ENCODE measurements at regions not wholly inside any gene's neighbourhood (a gene's known extent, or its start where the extent isn't known, plus 50 kb on each side); places are given as distances from the start of the nearest gene placed in this dataset.

DNA sequence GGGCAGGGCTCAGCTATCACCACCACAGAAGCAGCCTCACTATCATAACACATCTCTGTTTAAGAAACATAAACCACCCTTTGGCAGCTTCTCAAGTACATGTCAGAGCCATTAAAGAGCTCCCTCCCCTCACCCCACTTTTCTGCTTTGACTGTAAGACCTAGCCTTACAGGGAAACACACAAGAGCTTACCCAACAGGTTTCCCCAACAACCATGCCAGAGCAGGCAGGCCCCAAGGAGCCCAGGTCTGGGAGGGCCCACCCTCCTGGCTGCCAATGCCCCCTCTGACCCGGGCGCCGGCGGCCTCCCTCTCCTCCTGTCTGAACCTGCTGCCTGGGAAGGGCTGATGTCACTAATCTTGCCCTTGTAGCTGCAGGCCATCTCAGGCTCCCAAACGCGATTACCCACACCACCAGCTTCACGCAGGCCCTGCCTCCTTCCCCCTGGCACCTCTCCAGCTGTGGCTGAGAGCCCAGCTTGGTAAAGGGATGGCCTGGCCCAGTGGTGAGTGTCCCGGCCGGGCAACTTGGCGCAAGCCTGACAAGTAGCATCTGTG lies 402.0 kb downstream of the MAFB start:
- TF ChIP-seq, protein P1, sequence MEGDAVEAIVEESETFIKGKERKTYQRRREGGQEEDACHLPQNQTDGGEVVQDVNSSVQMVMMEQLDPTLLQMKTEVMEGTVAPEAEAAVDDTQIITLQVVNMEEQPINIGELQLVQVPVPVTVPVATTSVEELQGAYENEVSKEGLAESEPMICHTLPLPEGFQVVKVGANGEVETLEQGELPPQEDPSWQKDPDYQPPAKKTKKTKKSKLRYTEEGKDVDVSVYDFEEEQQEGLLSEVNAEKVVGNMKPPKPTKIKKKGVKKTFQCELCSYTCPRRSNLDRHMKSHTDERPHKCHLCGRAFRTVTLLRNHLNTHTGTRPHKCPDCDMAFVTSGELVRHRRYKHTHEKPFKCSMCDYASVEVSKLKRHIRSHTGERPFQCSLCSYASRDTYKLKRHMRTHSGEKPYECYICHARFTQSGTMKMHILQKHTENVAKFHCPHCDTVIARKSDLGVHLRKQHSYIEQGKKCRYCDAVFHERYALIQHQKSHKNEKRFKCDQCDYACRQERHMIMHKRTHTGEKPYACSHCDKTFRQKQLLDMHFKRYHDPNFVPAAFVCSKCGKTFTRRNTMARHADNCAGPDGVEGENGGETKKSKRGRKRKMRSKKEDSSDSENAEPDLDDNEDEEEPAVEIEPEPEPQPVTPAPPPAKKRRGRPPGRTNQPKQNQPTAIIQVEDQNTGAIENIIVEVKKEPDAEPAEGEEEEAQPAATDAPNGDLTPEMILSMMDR (IDR thresholded peaks at IDR 0.05) = no peak
- no peak for TF ChIP-seq POLR2A (IDR thresholded peaks at IDR 0.05)
- no peak for TF ChIP-seq POLR2AphosphoS5 (IDR thresholded peaks at IDR 0.05)
- no peak for TF ChIP-seq EP300 (IDR thresholded peaks at IDR 0.05)
- 30 to 41% (median 39%) methylated on average over 10 of the region's 10 CpGs for WGBS, 5 donors
- H3K27ac ChIP-seq = peak overlapping the region in 1 of 5 donors; percentile 27

DNA sequence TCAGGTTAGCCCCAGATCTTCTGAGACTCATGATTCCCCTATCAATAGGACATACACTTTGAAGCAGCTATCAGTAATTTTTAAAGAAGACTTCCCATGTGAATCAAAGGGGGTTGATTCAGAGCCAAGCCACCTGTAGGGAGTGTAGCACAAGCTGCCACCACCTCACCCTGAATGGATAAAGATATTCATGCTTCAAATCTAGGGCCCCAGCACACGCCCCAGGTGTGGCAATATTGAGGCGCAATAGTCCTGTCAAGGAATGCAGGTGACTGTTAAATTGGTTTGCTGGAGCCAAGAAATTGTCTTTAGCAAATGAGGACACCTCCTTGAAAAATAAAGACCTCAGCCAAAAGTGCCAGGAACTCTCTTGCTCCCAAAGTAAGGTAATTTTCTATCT lies 404.4 kb downstream of the MAFB start:
- intact Hi-C loops (cut with DNase I; ENCODE audit: low total_unique reads) = no loop called here
- Histone ChIP-seq H3K4me3 (no peak overlapping the region), H3K27ac (no peak overlapping the region), H3K9me3 (no peaks in the 10 kb centered on the region), H3K4me1 (peaks cover 0 to 14% (median 5%) of the 10 kb centered on the region in 4 donors), H3K27me3 (no peaks in the 10 kb centered on the region), H3K36me3 (no peaks in the 10 kb centered on the region)
- WGBS, 5 donors = 74 to 85% (median 78%) methylated on average over 2 of the region's 2 CpGs
- TF ChIP-seq, protein P1 (IDR thresholded peaks at IDR 0.05) = no peak
- no peak for TF ChIP-seq POLR2AphosphoS5 (IDR thresholded peaks at IDR 0.05)
- no peak for TF ChIP-seq POLR2A (IDR thresholded peaks at IDR 0.05)
- no peak for TF ChIP-seq EP300 (IDR thresholded peaks at IDR 0.05)
- no peak for DNase-seq

More for the DNA sequence above, 402.0 kb downstream of the MAFB start:
- Histone ChIP-seq H3K36me3 (no peaks in the 10 kb centered on the region), H3K9me3 (no peaks in the 10 kb centered on the region), H3K4me1 (peaks cover 0 to 14% (median 5%) of the 10 kb centered on the region in 4 donors), H3K4me3 (no peak overlapping the region), H3K27me3 (no peaks in the 10 kb centered on the region)
- peak; percentile 67 to 70 for DNase-seq
- intact Hi-C loops (cut with DNase I; ENCODE audit: low total_unique reads) = no loop called here

DNA sequence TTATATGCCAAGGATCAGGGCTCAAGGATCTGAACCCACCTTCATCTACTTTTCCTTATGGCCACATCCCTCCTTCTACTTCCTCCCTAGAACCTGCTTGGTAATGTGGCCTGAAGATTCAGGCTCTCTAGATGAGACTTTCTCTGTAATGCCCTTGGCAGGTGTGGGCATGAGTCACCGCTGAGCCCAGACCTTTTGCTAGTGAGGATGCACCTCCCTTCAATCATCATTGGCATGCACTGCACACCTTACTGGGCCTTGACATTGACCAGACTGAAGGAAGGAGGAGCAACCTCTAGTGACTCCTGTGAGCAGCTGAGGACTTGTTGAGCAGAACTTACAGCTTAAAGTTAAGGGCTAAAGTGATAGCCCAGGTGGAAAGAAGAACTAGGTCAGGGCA lies 405.3 kb downstream of the MAFB start:
- Histone ChIP-seq H3K4me1 (peaks cover 0 to 14% (median 6%) of the 10 kb centered on the region in 4 donors), H3K9me3 (no peaks in the 10 kb centered on the region), H3K27ac (no peak overlapping the region), H3K4me3 (no peak overlapping the region), H3K36me3 (no peaks in the 10 kb centered on the region), H3K27me3 (no peaks in the 10 kb centered on the region)
- no peak for TF ChIP-seq POLR2AphosphoS5 (IDR thresholded peaks at IDR 0.05)
- TF ChIP-seq EP300 (IDR thresholded peaks at IDR 0.05) = no peak
- TF ChIP-seq POLR2A (IDR thresholded peaks at IDR 0.05) = no peak
- TF ChIP-seq, protein P1 (IDR thresholded peaks at IDR 0.05) = no peak
- DNase-seq = no peak
- WGBS, 5 donors = 80 to 100% (median 92%) methylated on average over 1 of the region's 1 CpG
- intact Hi-C loops (cut with DNase I; ENCODE audit: low total_unique reads) = no loop called here

- no peak overlapping the region for H3K4me3 ChIP-seq
- WGBS, 5 donors = 73 to 88% (median 78%) methylated on average over 2 of the region's 2 CpGs
- no peaks in the 10 kb centered on the region for H3K9me3 ChIP-seq
- H3K27ac ChIP-seq = no peak overlapping the region
- no peaks in the 10 kb centered on the region for H3K27me3 ChIP-seq
- no peak for DNase-seq
- intact Hi-C loops (cut with DNase I; ENCODE audit: low total_unique reads) = no loop called here
- peaks cover 0 to 18% (median 7%) of the 10 kb centered on the region in 4 donors for H3K4me1 ChIP-seq
- TF ChIP-seq POLR2A (IDR thresholded peaks at IDR 0.05) (no peak), POLR2AphosphoS5 (IDR thresholded peaks at IDR 0.05) (no peak), EP300 (IDR thresholded peaks at IDR 0.05) (no peak)
- TF ChIP-seq, protein P1 (IDR thresholded peaks at IDR 0.05) = no peak
- H3K36me3 ChIP-seq = no peaks in the 10 kb centered on the region
Observed at GRCh38 chr20:40282941-40283340, 406.1 kb downstream of the MAFB start.

Data from stomach (tissue), 8 donors.